GM18873 (cell line): ENCODE measurements at regions not wholly inside any gene's neighbourhood (a gene's known extent, or its start where the extent isn't known, plus 50 kb on each side); places are given as distances from the start of the nearest gene placed in this dataset.
"Not testable (repeated sequence)": the region's sequence is repeated elsewhere in the genome, so short reads cannot be mapped to it uniquely, and the experiment has no call there.

Experiments
- ATAC-seq: cut with Tn5 transposase; IDR thresholded peaks from one replicate; pipeline ENCODE4 v1.9.1; 2021; ENCODE audit warnings: mild to moderate bottlenecking, moderate library complexity, moderate number of reproducible peaks; ENCODE audit not compliant: unreplicated experiment, low FRiP score

- no peak for ATAC-seq
Observed at GRCh38 chr6:120553353-120553752, 780.9 kb downstream of the TBC1D32 start.

- no peak for ATAC-seq
Observed at GRCh38 chr6:120545353-120545752, 788.9 kb downstream of the TBC1D32 start.

- no peak for ATAC-seq
Observed at GRCh38 chr6:120534954-120535353, 799.3 kb downstream of the TBC1D32 start.

- no peak for ATAC-seq
Observed at GRCh38 chr6:120526576-120526975, 807.7 kb downstream of the TBC1D32 start.

GRCh38 chr6:120514544-120514943, 819.7 kb downstream of the TBC1D32 start:
- no peak for ATAC-seq

GRCh38 chr6:120511712-120512111, 822.6 kb downstream of the TBC1D32 start:
- no peak for ATAC-seq

- no peak for ATAC-seq
Observed at GRCh38 chr6:120498711-120499110, 835.6 kb downstream of the TBC1D32 start.

- no peak for ATAC-seq
Observed at GRCh38 chr6:120496661-120497060, 837.6 kb downstream of the TBC1D32 start.

GRCh38 chr6:120493505-120493904, 840.8 kb downstream of the TBC1D32 start:
- no peak for ATAC-seq

- no peak for ATAC-seq
Observed at GRCh38 chr6:120489941-120490340, 844.3 kb downstream of the TBC1D32 start.

- ATAC-seq: no peak
Observed at GRCh38 chr6:120484146-120484545, 850.1 kb downstream of the TBC1D32 start.

GRCh38 chr6:120478650-120479049, 855.6 kb downstream of the TBC1D32 start:
- no peak for ATAC-seq

- ATAC-seq: no peak
Observed at GRCh38 chr6:120473804-120474203, 860.5 kb downstream of the TBC1D32 start.

- no peak for ATAC-seq
Observed at GRCh38 chr6:120468486-120468885, 865.8 kb downstream of the TBC1D32 start.

- ATAC-seq: no peak
Observed at GRCh38 chr6:120451508-120451907, 882.8 kb downstream of the TBC1D32 start.

GRCh38 chr6:120447605-120448004, 886.7 kb downstream of the TBC1D32 start:
- no peak for ATAC-seq

GRCh38 chr6:120432840-120433239, 901.4 kb downstream of the TBC1D32 start:
- not testable (repeated sequence) for ATAC-seq

- no peak for ATAC-seq
Observed at GRCh38 chr6:120431841-120432240, 902.4 kb downstream of the TBC1D32 start.

- no peak for ATAC-seq
Observed at GRCh38 chr6:120411394-120411793, 922.9 kb downstream of the TBC1D32 start.

- ATAC-seq: no peak
Observed at GRCh38 chr6:120410586-120410985, 923.7 kb downstream of the TBC1D32 start.

GRCh38 chr6:120407696-120408095, 926.6 kb downstream of the TBC1D32 start:
- no peak for ATAC-seq

GRCh38 chr6:120405947-120406346, 928.3 kb downstream of the TBC1D32 start:
- ATAC-seq: no peak

GRCh38 chr6:120395784-120396183, 938.5 kb downstream of the TBC1D32 start:
- ATAC-seq: no peak
